Suppressor macrophage (primary cell): ENCODE measurements at regions not wholly inside any gene's neighbourhood (a gene's known extent, or its start where the extent isn't known, plus 50 kb on each side); places are given as distances from the start of the nearest gene placed in this dataset.
"Not testable (repeated sequence)": the region's sequence is repeated elsewhere in the genome, so short reads cannot be mapped to it uniquely, and the experiment has no call there.

Source experiments
- DNase-seq, 4 experiments: peaks; one replicate each; pipeline ENCODE4 v3.0.0-alpha.2; 2020 to 2022

DNA sequence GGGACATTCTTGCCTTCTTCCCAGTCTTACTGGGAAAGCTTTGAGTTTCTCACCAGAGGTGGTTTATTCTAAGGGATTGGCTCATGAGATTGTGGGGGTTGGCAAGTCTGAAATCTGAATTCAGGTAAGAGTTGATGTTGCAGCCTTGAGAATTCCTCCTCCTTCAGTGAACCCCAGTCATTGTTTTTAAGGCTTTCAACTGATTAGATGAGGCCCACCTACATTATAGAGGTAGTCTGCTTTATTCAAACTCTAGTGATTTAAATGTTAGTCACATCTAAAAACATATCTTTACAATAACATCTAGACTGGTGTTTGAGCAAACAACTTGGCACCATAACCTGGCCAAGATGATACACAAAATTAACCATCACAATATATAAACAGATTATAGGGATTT, 156.5 kb upstream of the MED14 start:
- no peak for DNase-seq

DNA sequence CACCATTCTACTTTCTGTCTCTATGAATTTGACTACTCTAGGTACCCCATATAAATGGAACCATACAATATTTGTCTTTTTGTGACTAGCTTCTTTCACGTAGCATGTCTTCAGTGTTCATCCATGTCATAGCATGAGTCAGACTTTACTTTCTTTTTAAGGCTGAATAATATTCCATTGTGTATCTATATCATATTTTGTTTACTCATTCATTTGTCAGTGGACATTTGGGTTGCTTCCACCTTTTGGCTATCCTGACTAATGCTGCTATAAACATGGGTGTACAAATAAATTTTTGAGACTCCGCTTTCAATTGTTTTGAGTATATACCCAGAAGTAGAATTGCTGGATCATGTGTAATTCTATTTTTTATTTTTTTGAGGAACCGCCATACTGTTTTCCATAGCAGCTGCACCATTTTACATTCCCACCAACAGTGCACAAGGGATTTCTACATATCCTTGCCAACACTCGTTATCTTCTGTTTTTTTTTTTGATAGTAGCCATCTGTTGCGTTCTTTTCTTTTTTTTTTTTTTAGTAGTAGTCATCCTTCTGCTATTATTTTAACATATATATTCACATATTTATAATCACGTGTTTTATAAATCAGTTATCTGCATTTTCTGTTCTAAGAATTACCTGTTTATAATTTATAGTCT, 158.0 kb upstream of the MED14 start:
- DNase-seq = no peak

DNA sequence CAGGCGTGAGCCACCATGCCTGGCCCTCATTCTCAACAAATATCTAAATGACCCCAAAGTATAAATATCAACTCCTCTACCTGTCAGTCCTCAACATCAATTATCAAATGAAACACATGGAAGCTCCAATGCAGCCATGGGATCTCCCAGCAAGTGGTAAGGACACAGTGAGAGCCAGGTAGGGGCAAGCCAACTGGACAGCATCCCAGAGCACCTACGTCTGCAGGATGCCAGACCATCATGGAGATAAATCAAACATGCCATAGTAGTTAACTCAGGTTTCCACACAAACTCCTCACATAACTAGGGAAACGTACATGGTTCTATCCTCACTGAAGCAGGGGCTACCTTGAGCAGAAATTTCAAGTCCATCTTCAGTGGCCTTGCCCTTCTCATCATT, 159.9 kb upstream of the MED14 start:
- DNase-seq = no peak

DNA sequence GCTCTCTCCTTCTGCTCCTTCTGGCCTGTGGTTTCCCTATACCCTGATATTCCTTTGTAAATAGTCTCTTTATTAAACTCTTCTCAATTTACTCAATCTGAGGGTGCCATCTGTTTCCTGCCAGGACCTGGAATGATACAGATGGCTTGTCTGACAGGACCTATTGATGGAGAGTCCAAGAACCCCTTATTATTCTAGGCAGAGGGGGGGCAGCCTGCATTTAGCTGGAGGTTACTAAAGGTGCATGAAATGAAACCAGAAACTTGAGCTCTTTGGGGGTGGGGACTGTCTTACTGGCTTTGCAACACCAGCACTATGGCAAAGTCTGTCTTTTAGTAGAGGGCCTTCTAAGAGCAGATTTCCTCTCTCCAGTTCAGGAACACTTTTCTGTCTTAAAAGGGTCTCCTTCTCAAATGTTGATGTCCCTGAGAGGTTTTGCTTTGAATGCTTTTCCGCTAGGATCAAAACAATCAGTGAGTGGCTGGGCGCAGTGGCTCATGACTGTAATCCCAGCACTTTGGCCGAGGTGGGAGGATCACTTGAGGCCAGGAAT, 162.5 kb upstream of the MED14 start:
- DNase-seq = no peak

DNA sequence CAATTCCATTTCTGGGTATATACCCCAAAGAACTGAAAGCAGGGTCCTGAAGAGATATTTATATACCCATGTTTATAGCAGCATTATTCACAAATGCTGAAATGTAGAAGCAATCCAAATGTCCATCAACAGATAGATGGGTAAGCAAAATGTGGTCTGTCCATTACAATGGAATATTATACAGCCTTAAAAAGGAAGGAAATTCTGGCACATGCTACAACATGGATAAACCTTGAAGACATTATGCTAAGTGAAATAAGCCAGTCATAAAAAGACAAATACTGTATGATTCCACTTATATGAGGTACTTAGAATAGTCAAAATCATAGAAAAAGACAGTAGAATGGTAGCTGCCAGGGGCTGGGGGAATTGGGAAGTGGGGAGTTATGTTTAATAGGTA, 169.4 kb upstream of the MED14 start:
- DNase-seq = not testable (repeated sequence)

DNA sequence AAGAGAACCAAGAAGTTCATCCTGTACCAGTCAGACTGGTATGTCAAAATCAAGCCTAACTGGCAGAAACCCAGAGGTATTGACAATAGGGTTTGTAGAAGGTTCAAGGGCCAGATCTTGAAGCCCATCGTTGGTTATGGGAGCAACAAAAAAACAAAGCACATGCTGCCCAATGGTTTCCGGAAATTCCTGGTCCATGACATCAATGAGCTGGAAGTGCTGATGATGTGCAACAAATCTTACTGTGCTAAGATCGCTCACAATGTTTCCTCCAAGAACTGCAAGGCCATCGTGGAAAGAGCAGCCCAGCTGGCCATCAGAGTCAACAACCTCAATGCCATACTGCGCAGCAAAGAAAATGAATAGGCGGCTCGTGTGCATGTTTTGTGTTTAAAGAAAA, 172.7 kb upstream of the MED14 start:
- DNase-seq = no peak

DNA sequence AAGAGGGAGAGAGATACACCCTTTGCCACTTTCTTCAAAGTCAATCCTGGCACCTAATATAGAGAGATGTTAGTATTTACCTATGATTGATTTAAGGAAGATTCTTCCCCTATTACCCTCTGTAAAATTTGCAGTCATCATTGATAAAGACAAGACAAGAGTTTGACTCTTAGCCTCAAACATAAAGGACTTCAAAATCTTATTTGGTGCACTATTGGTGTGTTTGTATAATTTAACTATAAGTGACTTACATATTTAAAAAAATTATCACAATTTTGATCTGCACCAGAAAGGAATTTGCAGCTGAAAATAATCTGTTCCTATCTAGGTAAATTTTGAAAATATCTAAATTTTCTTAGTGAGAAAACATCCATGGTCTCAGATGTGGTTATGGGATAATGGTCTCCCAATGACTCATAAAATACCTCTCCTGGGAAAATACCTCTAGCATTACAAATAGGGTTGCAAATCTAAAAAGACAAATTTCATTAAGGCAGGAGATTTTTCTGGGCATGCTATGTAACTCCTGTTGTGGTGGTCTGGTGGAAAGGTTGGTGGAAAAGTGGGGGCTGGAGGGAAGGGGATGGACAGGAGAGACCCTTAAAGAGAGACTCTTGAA, 173.6 kb upstream of the MED14 start:
- no peak for DNase-seq

DNA sequence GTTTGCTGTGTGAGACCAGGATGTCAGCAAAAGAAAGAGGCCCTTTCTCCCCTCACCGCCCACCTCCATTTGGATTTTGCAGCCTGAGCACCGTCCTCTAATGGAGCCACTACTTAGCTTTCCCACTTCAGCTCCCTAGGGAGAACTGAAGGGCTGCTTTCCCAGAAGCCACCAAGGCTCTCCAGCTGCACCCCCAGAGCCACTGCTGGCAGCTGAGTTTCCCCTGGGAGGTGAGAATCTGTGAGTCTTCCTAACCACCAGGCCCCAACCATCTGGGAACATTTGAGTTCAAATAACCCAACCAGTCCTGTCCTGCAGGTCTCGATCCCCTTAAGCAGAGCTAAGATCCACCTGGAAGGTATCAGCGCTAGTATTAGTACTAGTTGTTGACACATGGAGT, 173.1 kb upstream of the USP9X start:
- DNase-seq = no peak

DNA sequence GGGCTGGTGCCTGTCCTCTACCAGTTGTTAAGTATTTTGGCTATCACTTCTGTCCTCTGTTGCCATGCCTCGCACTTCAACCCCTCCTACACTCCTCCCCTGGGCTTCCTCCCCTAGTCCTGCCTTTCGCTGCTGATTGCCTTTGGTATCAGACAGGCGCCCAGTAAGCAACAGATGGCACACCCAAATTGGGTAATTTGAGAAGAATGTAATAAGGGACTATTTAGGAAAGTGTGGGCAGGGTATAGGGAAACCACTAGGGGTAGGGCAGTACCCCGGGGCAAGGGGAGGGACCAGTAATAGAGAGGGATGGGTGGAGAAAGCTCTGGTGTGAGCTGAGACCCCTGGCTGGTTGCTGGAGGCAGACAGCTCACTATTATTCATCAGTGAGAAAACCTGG, 172.7 kb upstream of the USP9X start:
- DNase-seq = no peak

DNA sequence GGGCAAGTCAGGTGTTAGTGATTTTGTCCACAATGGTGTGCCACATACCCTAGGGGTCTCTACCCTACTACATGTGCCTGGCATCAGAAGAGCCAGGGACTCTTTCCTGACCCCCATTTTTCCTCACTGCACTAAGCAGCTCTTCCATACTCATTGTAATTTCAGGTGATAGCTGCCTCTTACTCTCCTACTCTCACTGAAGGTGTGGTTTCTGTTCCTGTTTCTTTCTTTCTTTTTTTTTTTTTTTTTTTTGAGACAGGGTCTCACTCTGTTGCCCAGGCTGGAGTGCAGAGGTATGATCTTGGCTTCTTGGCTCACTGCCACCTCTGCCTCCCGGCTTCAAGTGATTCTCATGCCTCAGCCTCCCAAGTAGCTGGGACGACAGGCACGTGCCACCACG, 164.9 kb upstream of the USP9X start:
- DNase-seq = no peak

DNA sequence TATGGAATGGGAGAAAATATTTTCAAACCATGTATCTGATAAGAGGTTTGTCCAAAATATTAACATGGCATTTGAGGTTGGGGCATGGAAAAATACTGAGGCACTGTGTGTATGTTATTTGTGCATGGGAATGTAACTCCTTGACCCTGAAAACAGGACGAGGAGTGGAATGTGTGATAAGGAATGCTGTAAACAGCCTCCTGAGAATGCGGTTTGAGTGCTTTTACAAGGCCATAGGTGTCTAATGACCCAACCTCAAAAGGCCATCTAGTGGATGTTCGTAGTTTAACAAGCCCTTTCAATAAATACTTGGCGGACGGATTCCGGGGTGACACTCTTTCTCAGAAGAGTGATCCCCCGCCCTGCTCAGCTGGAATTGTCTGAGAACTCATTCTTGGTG, 162.9 kb upstream of the USP9X start:
- no peak for DNase-seq

DNA sequence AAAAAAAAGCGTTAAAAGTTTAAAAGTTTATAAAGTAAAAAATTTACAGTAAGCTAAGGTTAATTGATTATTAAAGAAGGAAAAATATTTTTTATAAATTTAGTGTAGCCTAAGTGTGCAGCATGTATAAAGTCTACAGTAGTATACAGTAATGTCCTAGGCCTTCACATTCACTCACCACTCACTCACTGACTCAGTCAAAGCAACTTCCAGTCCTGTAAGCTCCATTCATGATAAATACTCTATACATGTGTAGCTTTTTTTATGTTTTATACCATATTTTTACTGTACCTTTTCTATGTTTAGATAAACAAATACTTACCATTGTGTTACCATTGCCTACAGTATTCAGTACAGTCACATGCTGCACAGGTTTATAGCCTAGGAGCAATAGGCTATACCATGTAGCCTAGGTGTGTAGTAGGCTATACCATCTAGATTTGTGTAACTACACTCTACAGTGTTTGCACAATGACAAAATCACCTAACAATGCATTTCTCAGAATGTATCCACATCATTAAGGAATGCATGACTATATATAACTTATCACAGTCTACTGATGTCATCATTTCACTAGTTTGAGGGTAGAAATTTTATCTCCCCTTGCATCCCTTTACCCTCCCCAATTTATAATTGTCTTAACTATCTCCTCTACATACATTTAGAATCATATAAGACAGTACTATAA, 158.4 kb upstream of the USP9X start:
- not testable (repeated sequence) for DNase-seq

DNA sequence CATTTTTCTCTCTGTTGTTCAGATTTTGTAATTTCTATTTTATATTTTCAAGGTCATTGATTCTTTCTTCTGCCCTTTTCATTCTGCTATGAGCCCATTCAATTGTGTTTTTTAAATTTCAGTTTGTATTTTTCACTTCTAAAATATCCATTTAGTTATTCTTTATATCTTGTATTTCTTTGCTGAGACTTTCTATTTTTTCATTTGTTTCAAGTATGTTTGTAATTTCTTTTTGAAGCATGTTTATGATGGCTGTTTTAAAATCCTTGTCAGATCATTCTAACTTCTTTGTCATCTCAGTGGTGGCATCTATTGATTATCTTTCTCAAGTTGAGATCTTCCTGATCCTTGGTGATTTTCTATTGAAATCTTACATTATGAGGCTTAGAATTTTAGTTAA, 157.2 kb upstream of the USP9X start:
- no peak for DNase-seq

DNA sequence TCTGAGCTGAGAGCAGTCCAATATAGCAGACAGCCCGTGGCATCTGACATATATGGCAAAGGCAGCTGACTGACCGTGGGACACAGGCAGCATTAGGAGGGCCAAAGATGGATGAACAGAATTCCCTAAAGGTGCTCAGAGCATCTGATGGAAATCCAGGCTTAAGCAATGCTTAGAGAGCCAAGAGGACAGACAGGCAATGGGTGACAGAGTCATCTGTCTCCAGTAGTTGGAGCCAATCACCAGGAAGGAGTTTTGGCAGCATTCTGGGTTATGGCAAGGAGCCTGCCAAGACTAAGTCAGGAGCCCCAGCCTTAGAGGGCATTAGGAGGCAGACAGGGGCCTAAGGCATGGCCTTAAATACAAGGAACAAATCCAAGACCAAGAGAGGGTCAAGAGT, 153.3 kb upstream of the USP9X start:
- peak in 1 of 4 experiments; percentile 11 for DNase-seq

DNA sequence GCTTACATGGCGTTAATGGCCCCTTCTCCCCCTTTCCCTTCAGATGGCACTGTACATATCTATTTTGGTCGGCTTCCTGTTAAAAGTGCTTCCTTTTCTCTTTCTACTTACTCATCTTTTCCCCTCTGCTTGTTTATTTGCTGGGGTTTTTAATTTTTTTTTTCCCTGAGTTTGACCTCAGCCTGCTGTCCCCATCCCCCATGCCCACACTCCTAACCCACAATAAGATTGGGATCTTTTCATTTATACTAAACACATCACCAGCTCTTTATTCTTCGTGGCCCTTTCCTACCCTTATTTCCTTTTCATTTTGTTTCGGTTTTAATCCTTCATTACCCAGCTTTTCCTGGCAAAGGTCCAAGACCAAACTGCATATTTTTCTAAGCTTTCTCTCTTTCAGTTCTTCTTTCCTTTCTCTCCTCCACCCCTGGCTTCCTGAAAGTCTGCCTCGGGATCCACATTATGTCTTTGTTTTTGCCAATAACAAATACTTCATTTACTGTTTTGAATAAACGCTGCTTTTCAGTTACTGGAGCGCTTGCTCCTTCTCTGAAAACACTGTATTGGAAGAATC, 152.0 kb upstream of the USP9X start:
- peak; percentile 55 to 81 (median 63) for DNase-seq

DNA sequence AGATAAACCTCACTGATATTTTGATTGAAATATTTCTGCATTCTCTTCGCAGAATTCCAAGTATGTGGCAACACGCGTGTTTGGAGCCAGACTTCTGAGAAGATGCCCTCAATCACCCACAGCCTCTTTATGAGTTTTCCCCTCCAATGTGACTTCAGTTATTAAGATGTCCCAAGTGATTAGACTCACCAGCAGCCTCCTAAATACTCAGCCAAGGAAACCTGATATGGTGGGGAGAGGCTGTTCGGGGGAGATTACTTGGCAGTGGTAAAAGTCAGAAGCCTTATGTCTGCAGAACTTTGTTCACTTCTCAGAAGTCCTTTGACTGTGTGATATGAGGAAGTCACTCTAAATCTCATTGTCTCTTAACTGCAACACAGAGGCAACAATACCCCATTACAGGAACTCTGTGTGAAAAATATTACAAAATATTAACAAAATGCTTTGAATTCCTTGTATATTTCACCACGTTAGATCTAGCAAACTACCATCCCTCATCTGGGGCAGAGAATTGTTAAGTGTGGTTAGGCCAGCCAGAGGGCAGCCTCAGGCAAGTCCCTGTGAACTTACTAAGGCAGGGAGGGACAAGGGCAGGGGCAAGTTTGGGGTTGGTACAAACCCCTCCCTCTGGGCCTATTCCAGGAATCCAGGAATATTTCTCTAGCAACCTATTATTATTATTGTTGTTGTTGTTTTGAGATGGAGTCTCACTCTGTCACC, 151.4 kb upstream of the USP9X start:
- DNase-seq = peak; percentile 25 to 66 (median 48)

DNA sequence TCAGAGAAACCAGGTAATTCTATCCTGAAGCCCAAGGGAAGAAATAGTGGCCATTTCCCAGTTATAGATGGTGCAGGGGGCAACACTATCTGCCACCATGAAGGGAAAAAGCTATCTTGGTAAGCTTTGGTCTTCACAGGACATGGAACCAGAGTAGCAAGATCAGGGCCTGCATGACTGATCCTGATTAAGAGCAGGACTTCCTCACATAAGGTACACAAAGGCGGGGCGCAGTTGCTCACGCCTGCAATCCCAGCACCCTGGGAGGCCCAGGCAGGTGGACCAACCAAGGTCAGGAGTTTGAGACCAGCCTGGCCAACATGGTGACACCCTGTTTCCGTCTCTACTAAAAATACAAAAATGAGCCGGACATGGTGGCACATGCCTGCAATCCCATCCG, 148.4 kb upstream of the USP9X start:
- no peak for DNase-seq

DNA sequence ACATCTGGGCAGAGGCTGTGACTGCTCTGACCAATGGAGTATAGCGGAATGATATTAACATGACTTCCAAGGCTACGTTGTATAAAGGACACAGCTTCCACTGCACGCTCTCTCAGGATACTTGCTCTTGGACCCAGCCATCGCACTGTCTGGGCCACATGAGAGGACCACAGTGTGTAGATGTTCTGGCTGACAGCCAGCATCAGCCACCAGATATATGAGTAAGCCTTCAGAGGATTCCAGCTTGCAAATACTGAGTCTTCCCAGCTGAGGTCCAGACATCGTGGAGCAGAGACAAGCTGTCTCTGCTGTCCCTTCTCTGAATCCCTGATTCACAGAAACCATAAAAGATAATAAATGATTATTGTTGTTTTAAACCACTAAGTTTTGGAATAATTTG, 146.8 kb upstream of the USP9X start:
- DNase-seq = no peak

DNA sequence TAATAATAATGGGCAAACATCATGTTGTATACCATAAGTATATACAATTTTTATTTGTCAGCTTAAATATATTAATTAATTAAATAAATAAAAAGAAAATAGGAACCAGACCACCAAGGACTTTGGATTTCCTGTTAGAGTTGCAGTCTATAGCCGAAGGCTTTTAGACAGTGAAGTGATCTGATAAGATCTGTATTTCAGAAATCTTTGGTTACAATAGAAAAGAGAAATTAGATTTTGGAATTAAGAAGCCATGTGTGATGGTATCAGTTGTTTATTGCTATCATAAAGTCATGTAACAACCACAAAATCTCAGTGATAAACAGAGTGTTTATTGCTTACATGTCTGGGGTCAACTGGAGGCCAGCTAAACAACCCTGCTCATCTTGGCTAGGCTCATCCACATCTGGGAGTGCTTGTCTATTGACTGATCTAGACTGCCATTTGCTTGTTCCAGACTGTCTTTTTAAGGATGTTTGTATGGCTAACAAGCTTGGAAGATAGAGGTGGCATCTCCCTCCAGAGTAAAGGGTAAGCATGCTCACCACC, 142.1 kb upstream of the USP9X start:
- DNase-seq = no peak

DNA sequence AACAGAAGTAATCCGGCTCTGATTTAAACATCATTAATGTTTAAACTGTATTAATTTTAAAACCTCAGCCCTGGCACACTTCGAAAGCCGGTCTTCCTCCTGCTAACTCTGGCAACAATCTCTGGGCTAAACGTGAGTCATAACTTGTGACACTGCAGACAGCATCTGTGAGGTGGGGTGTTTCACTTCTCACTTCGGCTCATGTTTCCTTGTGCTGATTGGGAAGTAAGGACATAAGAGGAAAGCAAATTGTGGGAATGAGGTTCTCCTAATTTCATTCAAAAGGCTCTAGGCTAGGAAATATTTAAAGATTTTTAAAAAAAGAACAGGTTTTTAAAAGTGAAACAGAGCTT, 139.9 kb upstream of the USP9X start:
- DNase-seq = peak; percentile 65 to 82 (median 77)

DNA sequence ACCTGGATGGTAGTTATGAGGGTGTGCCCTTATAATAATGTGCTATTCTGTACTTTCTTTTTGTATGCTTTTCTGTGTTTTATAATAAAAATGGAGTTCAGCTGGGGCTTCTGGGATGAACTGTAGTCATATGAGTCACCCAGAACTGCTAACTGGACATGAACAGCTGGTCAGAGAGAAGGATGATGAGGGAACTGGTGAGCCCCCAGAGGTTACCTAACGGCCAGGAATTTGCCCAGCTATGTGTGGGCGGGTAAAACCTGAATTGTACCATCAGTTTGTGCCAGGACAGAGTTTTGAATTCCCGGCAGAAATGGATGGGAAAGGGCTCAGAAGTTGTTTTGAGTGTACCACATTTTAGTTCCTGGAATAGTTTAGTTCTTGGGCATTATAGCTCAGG, 138.0 kb upstream of the USP9X start:
- no peak for DNase-seq

DNA sequence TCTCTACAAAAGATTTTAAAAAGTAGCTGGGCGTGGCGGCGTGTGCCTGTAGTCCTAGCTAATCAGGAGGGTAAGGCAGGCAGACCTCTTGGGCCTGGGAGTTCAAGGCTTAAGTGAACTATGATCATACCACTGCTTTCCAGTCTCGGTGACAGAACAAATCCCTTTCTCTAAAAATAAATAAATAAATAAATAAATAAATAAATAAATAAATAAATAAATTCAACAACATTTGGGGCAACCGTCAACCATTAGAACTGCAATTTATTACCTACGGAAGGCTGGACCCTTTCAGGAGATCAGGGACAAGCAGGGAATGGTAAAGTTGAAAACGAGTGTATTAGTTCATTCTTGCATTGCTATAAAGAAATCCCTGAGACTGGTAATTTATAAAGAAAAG, 136.2 kb upstream of the USP9X start:
- DNase-seq = no peak

DNA sequence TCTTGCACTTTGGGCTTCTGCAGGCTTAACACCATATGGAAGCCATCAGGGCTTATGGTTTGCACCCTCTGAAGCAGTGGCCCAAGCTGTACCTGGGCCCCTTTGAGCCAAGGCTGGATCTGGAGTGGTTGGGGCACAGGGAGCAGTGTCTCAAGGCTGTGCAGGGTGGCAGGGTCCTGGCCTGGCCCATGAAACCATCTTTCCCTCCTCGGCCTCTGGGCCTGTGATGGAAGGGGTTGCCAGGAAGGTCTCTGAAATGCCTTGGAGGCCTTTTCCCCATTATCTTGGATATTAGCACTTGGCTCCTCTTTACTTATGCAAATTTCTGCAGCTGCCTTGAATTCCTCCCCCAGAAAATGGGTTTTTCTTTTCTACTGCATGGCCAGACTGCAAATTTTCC, 134.7 kb upstream of the USP9X start:
- DNase-seq = no peak
